ENCODE measurements at regions not wholly inside any gene's neighbourhood (a gene's known extent, or its start where the extent isn't known, plus 50 kb on each side); places are given as distances from the start of the nearest gene placed in this dataset.

- TF ChIP-seq CTCF (IDR thresholded peaks at IDR 0.05; ENCODE audit: insufficient read depth, low read length, severe bottlenecking) = no peak
- Histone ChIP-seq H3K36me3 (ENCODE audit: control insufficient read depth, insufficient read depth, low read length) (no peaks in the 10 kb centered on the region), H3K27me3 (ENCODE audit: control insufficient read depth, insufficient read depth, low read length) (peaks cover 1% of the 10 kb centered on the region), H3K4me3 (ENCODE audit: low read depth, low read length) (no peak overlapping the region)
- DNase-seq (ENCODE audit: low read depth) = peak; percentile 81
- peak; percentile 40 for FAIRE-seq
Observed at GRCh38 chr4:77220828-77221613, 64.0 kb downstream of the CCNG2 start.

- Histone ChIP-seq H3K36me3 (ENCODE audit: control insufficient read depth, insufficient read depth, low read length) (no peaks in the 10 kb centered on the region), H3K27me3 (ENCODE audit: control insufficient read depth, insufficient read depth, low read length) (peaks cover 1% of the 10 kb centered on the region), H3K4me3 (ENCODE audit: low read depth, low read length) (no peak overlapping the region)
- FAIRE-seq = peak; percentile 28
- no peak for DNase-seq (ENCODE audit: low read depth)
- TF ChIP-seq CTCF (IDR thresholded peaks at IDR 0.05; ENCODE audit: insufficient read depth, low read length, severe bottlenecking) = no peak
Observed at GRCh38 chr4:77225022-77225421, 68.0 kb downstream of the CCNG2 start.

GRCh38 chr4:77226939-77227705 is 70.1 kb downstream of the CCNG2 start:
- no peak for TF ChIP-seq CTCF (IDR thresholded peaks at IDR 0.05; ENCODE audit: insufficient read depth, low read length, severe bottlenecking)
- FAIRE-seq (no peak), DNase-seq (ENCODE audit: low read depth) (no peak)
- Histone ChIP-seq H3K36me3 (ENCODE audit: control insufficient read depth, insufficient read depth, low read length) (no peaks in the 10 kb centered on the region), H3K4me3 (ENCODE audit: low read depth, low read length) (no peak overlapping the region), H3K27me3 (ENCODE audit: control insufficient read depth, insufficient read depth, low read length) (peaks cover 1% of the 10 kb centered on the region)

- peaks cover 1% of the 10 kb centered on the region for H3K27me3 ChIP-seq (ENCODE audit: control insufficient read depth, insufficient read depth, low read length)
- no peak for TF ChIP-seq CTCF (IDR thresholded peaks at IDR 0.05; ENCODE audit: insufficient read depth, low read length, severe bottlenecking)
- DNase-seq (ENCODE audit: low read depth) = peak; percentile 92
- FAIRE-seq = no peak
- no peak overlapping the region for H3K4me3 ChIP-seq (ENCODE audit: low read depth, low read length)
- no peaks in the 10 kb centered on the region for H3K36me3 ChIP-seq (ENCODE audit: control insufficient read depth, insufficient read depth, low read length)
Observed at GRCh38 chr4:77229433-77229832, 72.4 kb downstream of the CCNG2 start.

GRCh38 chr4:77232653-77233052 is 75.6 kb downstream of the CCNG2 start:
- no peaks in the 10 kb centered on the region for H3K36me3 ChIP-seq (ENCODE audit: control insufficient read depth, insufficient read depth, low read length)
- no peak overlapping the region for H3K4me3 ChIP-seq (ENCODE audit: low read depth, low read length)
- no peak for TF ChIP-seq CTCF (IDR thresholded peaks at IDR 0.05; ENCODE audit: insufficient read depth, low read length, severe bottlenecking)
- peak; percentile 80 for DNase-seq (ENCODE audit: low read depth)
- no peaks in the 10 kb centered on the region for H3K27me3 ChIP-seq (ENCODE audit: control insufficient read depth, insufficient read depth, low read length)
- peak; percentile 7 for FAIRE-seq
